Fibroblast of lung (primary cell): ENCODE measurements at regions not wholly inside any gene's neighbourhood (a gene's known extent, or its start where the extent isn't known, plus 50 kb on each side); places are given as distances from the start of the nearest gene placed in this dataset.

Source experiments
- DNase-seq, 2 donors: peaks; one replicate each; pipeline versions ENCODE4 v3.0.0 to v3.0.0-alpha.2; 2010; ENCODE audit warnings: low read depth in 2 of 2
- H2AFZ ChIP-seq: 2 replicates; pipeline ENCODE4 v1.5.1; 2012; ENCODE audit warnings: low read length, control low read depth, inconsistent platforms
- H3K27ac ChIP-seq: 2 replicates; pipeline ENCODE4 v1.5.1; 2011; ENCODE audit warnings: low read length, control low read depth; ENCODE audit not compliant: insufficient read depth
- H3K27me3 ChIP-seq: 2 replicates; pipeline ENCODE4 v1.5.1; 2011; ENCODE audit warnings: mild to moderate bottlenecking, low read length; ENCODE audit not compliant: control insufficient read depth, insufficient read depth
- H3K36me3 ChIP-seq: 2 replicates; pipeline ENCODE4 v1.5.1; 2011; ENCODE audit warnings: low read length; ENCODE audit not compliant: control insufficient read depth, insufficient read depth
- H3K4me1 ChIP-seq: 2 replicates; pipeline ENCODE4 v1.5.1; 2011; ENCODE audit warnings: low read length; ENCODE audit not compliant: control insufficient read depth, insufficient read depth; ENCODE audit errors: extremely low read depth
- H3K4me2 ChIP-seq: 2 replicates; pipeline ENCODE4 v1.5.1; 2011; ENCODE audit warnings: low read length, control low read depth; ENCODE audit not compliant: insufficient read depth; ENCODE audit errors: extremely low read depth
- H3K4me3 ChIP-seq, 4 experiments: fragments of 200-600 bp in 1 of 4; sonication (generic) in 1 of 4; replicated peaks in 1 of 4; 2 replicates each; pipeline ENCODE4 v1.5.1; 2011 to 2016; ENCODE audit warnings: low read length in 4 of 4, low read depth in 3 of 4, mild to moderate bottlenecking in 3 of 4, control low read depth in 2 of 4, inconsistent platforms in 1 of 4, mixed read lengths in 1 of 4; ENCODE audit not compliant: insufficient read depth in 1 of 4; ENCODE audit errors: control extremely low read depth in 1 of 4
- H3K79me2 ChIP-seq: 2 replicates; pipeline ENCODE4 v1.5.1; 2012; ENCODE audit warnings: mild to moderate bottlenecking, low read length, inconsistent platforms; ENCODE audit not compliant: control insufficient read depth, insufficient read depth
- H3K9ac ChIP-seq: 2 replicates; pipeline ENCODE4 v1.5.1; 2011; ENCODE audit warnings: mild to moderate bottlenecking, low read length, control low read depth; ENCODE audit not compliant: insufficient read depth
- H3K9me3 ChIP-seq: 2 replicates; pipeline ENCODE4 v1.5.1; 2012; ENCODE audit warnings: low read depth, low read length; ENCODE audit not compliant: control insufficient read depth, insufficient read depth
- H4K20me1 ChIP-seq: 2 replicates; pipeline ENCODE4 v1.5.1; 2011; ENCODE audit warnings: low read length; ENCODE audit not compliant: control insufficient read depth, insufficient read depth; ENCODE audit errors: extremely low read depth
- CTCF ChIP-seq, 2 donors: IDR thresholded peaks in 1 of 2; conservative IDR thresholded peaks in 1 of 2; 1 replicate in 1 of 2; 2 replicates in 1 of 2; pipeline ENCODE4 v1.5.1; 2011 to 2012; ENCODE audit warnings: low read length in 2 of 2, control low read depth in 1 of 2, inconsistent platforms in 1 of 2, low read depth in 1 of 2, mild to moderate bottlenecking in 1 of 2
- EZH2 ChIP-seq: IDR thresholded peaks from 2 replicates; pipeline ENCODE4 v1.5.1; 2012; ENCODE audit warnings: low read length, control low read depth, mild to moderate bottlenecking; ENCODE audit errors: missing control alignments

DNA sequence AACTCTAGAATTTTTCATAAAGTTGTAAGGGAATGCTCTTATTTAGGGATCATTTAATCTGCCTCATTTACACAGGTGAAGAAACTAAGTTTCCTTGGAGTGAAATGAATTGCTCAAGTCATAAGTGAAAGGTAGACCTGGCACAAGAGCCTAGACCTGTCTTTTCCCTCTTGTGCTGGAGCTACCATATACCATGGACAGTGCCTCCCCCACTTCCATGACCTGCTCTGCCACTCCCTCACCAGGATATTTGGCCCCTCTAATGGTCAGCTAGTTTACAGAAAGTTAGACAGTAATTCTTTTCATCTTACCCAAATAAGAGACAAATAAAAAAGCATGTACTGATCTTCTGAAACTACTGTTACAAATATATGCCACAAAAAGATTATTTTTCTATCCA is 105.5 kb upstream of the ACO1 start:
- no peaks in the 10 kb centered on the region for H3K36me3 ChIP-seq
- no peaks in the 10 kb centered on the region for H4K20me1 ChIP-seq

GRCh38 chr9:32289756-32290155 is 94.7 kb upstream of the ACO1 start:
- no peak overlapping the region for H2AFZ ChIP-seq
- no peaks in the 10 kb centered on the region for H3K79me2 ChIP-seq
- H4K20me1 ChIP-seq, result no peaks in the 10 kb centered on the region
- TF ChIP-seq EZH2 (no peak), CTCF (conservative IDR thresholded peaks at IDR 0.05 in 1 of 2, IDR thresholded peaks at IDR 0.05 in 1 of 2; ENCODE audit: low read depth in 1 of 2, low read length in 2 of 2) (no peak)
- no peaks in the 10 kb centered on the region for H3K4me1 ChIP-seq
- no peak overlapping the region for H3K9ac ChIP-seq
- H3K4me3 ChIP-seq, result no peak overlapping the region
- H3K27me3 ChIP-seq, result no peaks in the 10 kb centered on the region
- no peaks in the 10 kb centered on the region for H3K9me3 ChIP-seq
- H3K4me2 ChIP-seq, result no peak overlapping the region
- no peak for DNase-seq
- no peaks in the 10 kb centered on the region for H3K36me3 ChIP-seq
- H3K27ac ChIP-seq, result no peak overlapping the region

More for the DNA sequence above, 105.5 kb upstream of the ACO1 start:
- Histone ChIP-seq H3K27ac (no peak overlapping the region), H3K79me2 (no peaks in the 10 kb centered on the region), H2AFZ (no peak overlapping the region), H3K27me3 (no peaks in the 10 kb centered on the region), H3K4me2 (no peak overlapping the region), H3K4me3 (no peak overlapping the region), H3K9ac (no peak overlapping the region), H3K9me3 (no peaks in the 10 kb centered on the region), H3K4me1 (no peaks in the 10 kb centered on the region)
- no peak for DNase-seq
- no peak for TF ChIP-seq EZH2
- no peak for TF ChIP-seq CTCF (conservative IDR thresholded peaks at IDR 0.05 in 1 of 2, IDR thresholded peaks at IDR 0.05 in 1 of 2; ENCODE audit: low read depth in 1 of 2, low read length in 2 of 2)

DNA sequence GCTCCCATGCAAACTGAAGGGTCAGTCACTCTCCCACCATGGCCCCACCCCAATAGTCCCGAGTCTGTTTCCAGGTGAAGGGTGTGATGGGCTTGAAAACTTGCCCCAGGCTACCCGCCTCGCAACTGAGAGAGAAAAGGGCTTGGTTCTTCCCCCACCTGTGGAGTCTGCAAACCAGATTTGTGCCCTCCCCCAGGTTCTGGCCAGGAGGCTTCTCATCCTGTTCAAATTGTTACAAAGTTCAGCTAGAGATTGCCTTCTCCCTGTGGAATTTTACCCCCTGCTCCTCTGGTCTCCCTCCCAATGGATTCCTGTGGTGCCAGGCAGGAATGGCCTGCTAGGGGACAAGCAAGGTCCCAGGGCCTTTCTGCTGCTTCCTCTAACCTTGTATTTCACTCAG is 93.1 kb upstream of the ACO1 start:
- Histone ChIP-seq H2AFZ (no peak overlapping the region), H4K20me1 (no peaks in the 10 kb centered on the region), H3K9ac (no peak overlapping the region), H3K27me3 (no peaks in the 10 kb centered on the region), H3K4me3 (no peak overlapping the region), H3K4me2 (no peak overlapping the region), H3K9me3 (no peaks in the 10 kb centered on the region), H3K79me2 (no peaks in the 10 kb centered on the region), H3K27ac (no peak overlapping the region), H3K36me3 (no peaks in the 10 kb centered on the region), H3K4me1 (no peaks in the 10 kb centered on the region)
- TF ChIP-seq CTCF (conservative IDR thresholded peaks at IDR 0.05 in 1 of 2, IDR thresholded peaks at IDR 0.05 in 1 of 2; ENCODE audit: low read depth in 1 of 2, low read length in 2 of 2) (no peak), EZH2 (no peak)
- DNase-seq, result no peak
